ENCODE measurements at regions not wholly inside any gene's neighbourhood (a gene's known extent, or its start where the extent isn't known, plus 50 kb on each side); places are given as distances from the start of the nearest gene placed in this dataset.

DNA sequence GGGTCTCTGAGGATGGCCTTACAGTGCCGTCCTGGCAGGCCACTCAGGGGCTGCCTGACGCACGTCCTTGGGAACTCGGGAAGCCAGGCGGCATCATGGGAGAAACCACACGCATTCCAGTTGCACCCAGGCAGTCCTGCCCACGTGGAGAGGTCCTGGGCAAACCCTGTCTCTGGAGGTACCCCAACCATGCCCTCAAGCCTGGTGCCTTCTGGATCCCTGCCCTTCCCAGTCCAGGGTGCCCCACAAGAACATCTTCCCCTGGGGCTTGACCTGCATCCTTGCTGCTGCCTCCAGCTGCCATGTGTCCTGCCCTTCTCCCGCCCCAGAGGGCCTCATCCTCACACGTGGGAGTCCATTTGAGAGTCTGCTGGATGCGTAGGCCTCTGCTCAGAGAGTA is 200.3 kb upstream of the PPP2R2D start:
- no peak for DNase-seq (ENCODE audit: low read depth in 3 of 3, low spot score in 1 of 3)

DNA sequence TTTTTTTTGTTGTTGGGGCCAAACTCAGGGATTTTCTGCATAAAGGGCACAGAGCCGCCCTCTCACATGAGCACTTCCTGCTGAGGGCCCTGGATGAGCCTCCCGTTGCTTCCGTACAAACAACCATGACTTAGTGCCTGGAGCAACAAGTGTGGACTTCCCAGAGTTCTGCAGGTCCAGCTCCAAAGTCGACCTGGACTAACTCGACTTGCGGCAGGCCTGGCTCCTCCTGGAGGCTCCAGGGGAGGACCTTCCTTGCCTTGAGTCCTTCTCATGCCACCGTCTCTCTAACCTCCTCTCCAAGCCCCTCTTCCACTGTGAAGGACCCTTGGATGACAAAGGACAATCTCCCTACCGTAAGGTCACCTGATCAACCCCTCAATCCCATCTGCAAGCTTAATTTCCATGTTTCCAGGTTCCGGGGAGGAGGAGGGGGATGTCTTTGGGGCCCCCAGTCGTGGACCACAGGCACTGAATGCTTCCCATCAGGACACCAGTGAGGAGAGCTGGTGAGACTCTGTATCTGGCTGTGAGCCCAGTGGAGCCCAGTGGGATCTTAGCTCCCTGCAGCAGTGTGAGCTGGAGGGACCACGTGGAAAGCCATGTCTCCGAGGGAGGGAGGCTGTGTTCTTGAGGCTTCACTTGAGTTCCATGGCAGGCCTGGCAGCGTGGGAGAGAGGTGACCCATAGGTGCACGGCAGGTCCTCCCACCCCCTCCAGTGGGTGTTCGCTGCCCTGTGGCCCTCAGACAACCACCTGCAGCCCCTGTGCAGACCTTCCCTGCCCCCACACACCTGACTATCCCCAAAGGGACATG is 199.5 kb upstream of the PPP2R2D start:
- no peak for DNase-seq (ENCODE audit: low read depth in 3 of 3, low spot score in 1 of 3)

DNA sequence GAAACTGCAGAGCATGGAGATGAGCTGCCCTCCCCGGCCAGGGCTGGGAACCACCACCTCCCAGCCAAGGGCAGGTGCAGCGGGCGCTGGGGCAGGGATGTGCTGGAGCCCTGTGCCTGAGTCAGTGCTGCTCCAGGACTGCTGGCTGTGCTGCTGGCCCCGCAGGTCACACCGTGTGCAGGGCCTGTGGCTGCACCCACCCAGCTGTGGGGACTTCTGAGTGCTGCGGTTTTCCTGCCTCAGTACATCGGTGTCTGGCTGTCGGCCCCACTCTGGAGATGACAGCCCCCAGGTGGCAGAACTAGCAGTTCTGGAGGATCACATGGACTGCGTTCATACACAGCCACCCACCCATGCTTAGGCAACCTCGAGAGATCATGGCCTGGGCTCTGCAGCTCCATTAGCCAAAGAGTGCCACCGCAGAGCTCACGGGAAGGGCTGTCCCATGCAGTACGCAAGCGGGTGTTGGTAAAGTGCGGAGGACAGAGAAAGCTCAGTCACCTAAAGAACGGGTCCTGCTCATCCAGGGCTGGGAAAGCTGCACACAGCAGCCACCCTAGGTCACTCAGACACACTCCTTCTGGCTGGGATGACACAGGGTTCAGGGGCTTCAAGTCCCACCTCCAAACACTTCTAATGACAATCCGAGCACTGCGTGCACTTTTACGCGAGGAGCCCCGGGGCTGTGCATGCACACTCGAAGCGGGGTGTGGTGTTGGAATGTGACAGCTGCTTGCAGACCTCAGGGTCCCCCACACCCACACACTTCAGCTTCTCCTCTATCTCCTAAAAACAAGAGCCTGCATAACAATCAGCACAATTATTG is 198.1 kb upstream of the PPP2R2D start:
- DNase-seq (ENCODE audit: low read depth in 3 of 3, low spot score in 1 of 3), result no peak

DNA sequence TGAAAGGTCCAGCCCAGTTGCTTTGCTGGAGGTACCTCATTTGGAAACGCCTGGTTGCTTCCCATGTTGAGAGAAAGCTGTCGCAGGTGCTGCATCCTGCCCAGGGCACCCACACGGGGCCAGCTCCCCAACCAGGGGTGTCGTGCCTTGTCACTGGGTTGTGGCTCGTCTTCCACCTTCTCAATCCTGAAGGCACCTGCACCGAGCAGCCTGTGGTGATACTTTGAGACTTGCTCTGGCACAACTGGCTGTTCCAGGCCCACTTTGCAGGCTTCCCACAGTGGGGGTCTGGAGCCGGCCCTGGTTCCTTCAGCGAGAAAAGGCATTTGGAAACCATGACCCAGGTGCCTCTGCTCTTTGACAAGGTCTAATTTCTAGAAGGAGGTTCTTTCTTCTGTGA is 197.3 kb upstream of the PPP2R2D start:
- no peak for DNase-seq (ENCODE audit: low read depth in 3 of 3, low spot score in 1 of 3)

DNA sequence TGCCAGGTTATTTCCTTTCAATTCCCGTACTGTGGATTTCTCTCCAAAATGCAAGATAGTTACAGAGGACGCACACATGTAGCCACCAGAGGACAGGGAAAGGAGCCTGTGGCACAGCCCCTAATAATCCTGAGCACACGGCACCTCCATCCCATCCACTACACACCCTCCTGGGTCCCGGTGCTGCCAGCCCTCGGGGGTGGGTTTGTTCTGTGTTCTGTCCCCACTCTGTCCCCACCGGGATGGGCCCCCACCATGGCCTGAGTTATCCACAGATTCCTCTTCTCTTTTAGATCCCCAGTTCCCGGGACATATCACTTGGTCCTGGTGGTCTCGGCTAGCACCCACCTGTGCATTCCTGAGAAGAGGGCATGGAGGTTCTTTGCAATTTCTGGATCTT is 196.9 kb upstream of the PPP2R2D start:
- no peak for DNase-seq (ENCODE audit: low read depth in 3 of 3, low spot score in 1 of 3)

DNA sequence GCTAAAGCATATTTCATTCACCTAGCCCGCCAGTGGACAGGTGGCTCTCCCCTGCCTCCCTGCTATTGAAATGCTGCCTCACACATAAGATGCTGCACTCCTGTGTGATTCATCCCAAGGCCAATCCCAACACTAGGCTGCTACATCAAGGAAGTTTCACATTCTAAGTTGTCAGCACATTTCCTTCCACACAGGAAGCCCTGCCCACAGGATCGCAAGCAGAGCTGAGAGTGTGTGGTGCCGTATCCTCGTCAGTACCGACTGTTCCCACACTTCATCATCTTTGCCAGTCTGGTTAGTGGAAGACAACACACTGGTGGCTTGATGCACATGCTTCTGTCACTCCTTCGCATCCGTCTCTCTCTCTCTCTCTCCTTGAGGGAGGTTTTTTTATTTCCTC is 194.3 kb upstream of the PPP2R2D start:
- no peak for DNase-seq (ENCODE audit: low read depth in 3 of 3, low spot score in 1 of 3)

DNA sequence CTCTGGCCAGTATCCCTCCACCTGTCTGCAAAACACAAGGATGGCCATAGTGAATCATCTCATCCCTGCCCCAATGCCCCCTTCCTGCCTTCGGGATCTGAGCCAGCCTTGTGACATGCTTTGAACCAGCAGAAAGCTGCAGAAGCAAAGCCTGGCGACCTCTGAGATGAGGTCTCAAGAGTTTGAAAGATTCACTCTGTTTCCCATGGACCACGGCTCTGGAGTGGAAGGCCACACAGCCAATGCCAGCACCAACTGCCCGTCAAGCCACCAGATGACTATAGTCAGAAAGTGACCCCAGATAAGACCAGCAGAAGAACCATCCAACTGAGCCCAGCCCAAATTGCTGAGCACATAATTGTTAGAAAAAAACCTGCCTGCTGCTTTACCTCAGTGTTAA is 193.9 kb upstream of the PPP2R2D start:
- DNase-seq (ENCODE audit: low read depth in 3 of 3, low spot score in 1 of 3), result no peak

DNA sequence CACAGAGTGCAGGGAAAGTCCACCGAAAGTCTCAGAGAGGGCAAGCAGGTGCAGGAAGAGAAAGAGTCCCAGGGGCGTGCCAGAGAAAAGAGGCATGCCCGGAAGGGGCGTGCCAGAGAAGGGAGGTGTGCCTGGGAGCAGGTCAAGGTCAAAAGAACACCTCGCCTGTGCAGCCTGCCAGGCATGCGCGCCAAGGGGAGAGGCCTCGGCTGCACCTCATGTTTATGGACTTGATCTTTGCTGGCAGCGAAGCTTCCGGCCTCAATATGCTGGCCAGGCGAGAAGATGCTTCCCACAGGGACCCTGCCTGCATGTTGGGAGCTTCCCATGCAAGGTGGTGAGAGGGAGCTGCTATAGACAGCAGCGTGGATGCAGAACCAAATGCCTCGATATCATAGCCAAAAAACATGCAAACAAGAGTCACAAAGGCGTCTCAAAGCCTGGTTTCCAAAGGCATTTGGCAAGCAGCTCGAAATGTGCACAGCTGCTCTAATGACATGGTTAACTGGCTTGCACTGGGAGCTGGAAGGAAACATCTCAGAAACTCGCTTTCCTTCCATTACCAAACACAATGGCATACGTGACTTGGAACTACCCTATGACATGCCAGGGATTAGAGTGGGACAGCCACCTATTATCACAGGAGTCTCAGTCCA is 192.5 kb upstream of the PPP2R2D start:
- no peak for DNase-seq (ENCODE audit: low read depth in 3 of 3, low spot score in 1 of 3)

DNA sequence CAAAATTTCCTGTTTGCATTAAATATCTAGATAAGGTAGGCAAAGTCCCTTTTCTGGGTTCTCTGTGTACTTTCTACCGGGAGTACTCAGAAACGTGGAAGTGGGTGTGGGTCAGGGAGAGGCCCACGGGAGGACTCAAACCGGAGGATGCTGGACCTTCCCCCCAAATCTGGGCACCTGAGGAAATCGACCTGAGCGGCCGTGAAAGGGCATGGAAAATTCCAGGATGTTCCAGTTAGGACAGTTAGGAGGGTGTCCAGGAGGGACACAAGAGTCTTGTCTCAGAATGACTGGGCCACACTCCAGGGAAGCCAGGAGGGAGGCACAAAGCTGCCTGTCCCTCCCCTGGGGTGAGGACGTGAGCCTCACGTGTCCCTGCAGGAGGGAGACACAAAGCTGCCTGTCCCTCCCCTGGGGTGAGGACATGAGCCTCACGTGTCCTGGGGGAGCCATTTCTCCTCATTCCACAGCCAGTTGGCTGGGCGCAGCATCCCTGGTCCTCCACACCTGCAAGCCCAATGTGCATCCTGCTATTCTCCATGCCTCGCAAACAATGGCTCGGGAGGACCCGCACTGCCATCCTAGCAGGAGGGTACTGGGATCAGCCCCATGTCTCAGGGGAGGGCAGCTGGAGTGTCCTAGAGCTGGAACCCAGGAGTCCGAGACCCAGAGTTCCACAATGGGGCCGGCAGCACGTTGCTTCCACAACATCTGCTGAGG is 190.5 kb upstream of the PPP2R2D start:
- no peak for DNase-seq (ENCODE audit: low read depth in 3 of 3, low spot score in 1 of 3)

DNA sequence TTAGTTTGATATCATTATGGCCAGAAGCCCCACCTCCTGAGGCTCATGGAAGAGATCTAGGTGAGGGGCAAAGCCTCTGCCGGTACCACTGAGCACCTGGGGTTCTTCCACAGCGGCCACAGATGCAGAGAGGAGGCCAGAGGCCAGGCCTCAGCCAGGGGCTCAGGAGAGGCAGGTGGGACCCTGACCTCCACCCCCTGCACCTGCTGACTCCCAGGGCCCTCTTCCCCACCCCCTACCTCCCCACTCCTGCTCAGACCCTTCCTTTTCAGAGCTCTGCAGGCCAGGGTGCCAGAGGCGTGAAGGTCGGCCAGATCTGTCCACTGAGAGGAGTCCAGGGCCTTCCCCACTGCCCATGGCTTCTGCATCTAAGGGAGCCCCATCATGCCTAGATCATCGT is 178.7 kb upstream of the PPP2R2D start:
- DNase-seq (ENCODE audit: low read depth in 3 of 3, low spot score in 1 of 3), result no peak

DNA sequence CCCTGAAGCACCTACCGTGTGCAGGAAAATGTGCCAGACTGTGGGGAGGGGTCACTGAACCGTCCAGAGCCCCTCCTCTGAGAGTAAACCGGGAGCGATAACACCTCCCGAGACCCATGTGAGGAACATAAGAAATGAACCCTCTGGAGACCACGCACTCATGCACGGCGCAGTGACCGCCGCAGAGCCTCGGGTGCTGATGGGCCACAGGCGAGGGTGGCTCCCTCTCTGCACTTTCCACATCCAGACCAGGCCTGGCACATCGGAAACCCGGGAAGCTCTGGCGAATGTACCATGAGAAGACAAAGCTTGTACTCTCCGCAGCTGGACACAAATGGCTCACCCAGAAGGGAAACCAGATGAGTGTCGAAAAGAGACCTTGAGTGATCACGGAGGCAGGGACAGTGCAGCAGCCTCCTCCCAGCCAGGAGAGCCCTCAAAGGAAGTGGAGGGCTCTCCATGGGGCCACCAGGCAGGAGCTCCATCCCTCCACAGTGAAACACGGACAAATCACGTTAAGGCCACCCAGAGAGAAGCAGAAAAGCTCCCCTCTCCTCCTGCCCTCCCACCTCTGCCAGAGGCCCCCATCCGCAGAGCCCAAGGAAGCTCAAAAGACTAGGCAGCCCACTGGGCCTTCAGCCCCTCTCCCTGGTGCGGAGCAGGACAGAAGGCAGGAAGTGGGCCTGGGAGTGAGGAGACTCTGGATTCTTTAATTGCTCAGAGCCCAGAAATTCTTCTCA is 178.1 kb upstream of the PPP2R2D start:
- DNase-seq (ENCODE audit: low read depth in 3 of 3, low spot score in 1 of 3), result no peak

DNA sequence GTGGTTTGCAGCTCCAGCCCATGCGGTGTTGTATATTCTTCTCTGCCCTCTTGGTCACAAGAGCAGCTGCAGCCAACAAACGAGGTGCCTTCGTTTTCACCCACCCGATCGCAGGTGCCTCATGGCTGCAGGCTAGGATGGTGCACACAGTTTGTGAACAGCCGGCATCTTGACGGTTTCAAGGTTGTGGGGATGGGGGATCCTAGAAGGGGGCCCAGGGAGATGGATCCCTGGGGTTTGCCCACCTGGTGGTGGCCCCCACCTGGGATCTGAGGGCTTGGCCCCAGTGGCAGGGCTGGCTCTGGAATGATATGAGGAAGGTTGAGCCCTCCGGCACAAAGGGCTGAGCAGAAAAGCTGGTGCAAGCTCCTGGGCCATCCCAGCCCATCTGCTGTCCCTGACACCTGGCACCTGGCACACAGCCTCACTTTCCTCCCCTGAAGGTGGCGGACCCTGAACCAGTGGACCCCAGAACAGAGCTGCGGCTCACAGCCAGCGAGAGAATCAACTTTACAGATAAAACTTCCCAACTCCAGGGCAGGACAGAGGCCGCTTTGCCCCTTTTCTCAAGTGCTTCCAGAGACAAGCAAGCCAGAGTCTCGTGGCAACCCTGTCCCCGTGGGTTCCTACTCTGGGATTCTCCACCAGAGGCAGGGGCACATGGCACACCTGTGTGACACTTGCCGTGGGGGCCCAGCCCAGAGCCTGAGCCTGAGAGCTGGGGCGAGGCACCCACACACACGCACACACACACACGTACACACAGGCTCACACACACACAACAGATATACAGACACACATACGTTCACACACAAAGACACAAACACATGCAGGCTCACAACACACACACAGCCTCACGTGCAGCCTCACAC is 177.3 kb upstream of the PPP2R2D start:
- no peak for DNase-seq (ENCODE audit: low read depth in 3 of 3, low spot score in 1 of 3)

DNA sequence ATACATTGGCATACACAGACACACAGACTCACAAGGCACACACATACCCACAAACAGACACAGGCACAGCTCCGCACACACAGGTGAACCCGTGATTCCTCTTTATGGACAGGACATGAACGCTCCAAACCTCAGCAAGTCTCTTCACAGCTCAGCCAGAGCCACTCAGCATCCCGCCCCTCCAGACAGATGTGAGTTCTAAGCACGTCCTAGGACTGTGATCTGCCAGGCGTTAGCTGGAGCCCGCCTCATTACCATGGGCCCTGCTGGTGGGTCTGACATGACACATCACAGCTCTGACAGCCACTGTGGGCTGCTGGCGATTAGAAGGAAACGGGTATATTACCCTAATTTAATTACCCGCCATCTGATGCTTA is 176.7 kb upstream of the PPP2R2D start:
- DNase-seq (ENCODE audit: low read depth in 3 of 3, low spot score in 1 of 3), result no peak

DNA sequence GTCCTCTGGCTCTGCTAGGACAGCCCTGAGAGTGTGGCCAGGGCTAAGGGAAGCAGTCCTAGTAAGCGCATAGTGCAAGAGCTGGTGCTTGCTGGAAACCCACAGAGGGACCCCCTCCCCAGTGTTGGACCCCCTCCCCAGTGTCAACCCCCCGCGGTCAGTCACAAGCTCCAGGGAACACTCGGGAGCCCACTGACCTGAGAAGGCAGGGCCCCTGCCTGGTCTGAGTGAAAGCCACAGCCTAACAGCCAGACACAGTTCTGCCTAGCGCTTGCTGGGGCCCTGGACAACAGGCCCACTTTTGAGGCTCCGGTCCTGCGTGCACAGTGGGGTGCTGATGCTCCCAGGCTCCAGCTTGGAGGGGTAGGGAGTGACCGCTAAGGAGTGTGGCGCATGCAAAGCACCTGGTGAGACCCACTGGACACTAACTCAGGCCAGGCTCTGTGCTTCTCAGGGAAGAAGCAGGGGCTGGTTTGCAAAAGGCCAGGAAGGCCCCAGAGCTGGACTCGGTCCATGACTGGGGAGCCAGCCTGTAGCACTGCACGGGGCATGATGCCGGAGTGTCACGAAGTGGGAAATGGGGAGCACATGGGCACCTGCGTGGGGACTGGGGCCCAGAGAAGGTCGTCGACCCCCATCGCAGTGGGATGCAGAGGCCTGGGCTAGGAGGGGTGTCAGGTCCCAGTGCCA is 175.8 kb upstream of the PPP2R2D start:
- no peak for DNase-seq (ENCODE audit: low read depth in 3 of 3, low spot score in 1 of 3)

DNA sequence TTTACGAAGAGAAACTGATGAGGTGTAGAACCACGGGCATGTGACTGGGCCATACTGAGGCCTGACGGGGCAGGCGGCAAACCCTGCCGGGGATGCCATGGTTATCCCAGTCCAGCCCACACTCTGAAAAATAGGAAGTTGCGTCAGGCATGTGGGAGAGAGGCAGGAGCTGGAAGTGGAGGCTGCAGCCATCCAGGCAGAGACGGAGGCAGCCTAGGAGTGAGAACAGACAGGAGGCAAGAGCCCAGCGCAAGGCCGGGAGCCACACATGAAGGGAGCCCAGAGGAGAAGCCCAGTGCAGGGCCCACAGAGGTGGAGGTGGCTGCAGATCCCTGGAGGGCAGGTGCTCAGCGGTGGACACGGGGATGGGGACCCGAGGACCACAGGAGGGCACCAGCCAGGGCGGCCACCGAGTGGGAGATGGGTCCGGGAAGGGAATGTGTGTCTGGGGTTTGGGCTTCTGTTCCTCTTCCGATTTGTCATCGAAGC is 175.2 kb upstream of the PPP2R2D start:
- no peak for DNase-seq (ENCODE audit: low read depth in 3 of 3, low spot score in 1 of 3)

DNA sequence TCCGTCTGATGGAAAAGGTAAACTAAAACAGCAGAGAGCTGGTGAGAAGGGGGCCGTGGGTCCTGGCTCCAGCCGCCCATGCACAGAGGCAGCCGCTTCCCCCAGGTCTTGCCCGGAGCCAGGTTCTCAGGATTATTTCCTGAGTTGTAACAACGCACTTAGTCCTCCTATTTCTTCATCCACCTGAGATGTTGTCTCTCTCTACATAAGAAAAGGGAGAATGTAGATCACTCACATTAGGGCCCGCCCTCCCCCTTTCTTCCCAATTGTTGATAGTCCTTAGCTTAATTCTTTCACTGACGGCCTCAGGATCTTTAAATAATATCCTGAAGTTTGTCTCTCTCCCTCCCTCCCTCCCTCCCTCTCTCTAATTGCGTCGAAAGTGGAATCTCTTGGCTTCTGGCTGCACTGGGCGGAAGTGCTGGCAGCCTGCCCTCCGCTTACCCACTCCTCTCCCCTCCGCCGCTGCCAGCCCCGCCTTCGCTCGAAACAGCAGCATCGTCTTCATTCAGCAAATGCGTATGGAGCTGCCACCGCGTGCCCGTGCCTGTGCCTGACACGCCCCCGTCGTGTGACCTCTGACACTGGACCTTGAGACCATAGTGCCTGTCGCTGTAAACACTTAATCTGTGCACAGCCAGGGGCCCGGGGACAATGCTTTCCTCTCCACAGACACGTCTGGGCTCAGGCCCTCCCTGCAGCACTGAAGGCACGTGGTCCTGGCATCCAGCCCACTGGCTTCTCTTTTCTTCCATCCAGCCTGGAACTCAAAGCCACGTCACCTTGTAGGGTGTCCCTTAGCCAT is 174.5 kb upstream of the PPP2R2D start:
- DNase-seq (ENCODE audit: low read depth in 3 of 3, low spot score in 1 of 3), result no peak

DNA sequence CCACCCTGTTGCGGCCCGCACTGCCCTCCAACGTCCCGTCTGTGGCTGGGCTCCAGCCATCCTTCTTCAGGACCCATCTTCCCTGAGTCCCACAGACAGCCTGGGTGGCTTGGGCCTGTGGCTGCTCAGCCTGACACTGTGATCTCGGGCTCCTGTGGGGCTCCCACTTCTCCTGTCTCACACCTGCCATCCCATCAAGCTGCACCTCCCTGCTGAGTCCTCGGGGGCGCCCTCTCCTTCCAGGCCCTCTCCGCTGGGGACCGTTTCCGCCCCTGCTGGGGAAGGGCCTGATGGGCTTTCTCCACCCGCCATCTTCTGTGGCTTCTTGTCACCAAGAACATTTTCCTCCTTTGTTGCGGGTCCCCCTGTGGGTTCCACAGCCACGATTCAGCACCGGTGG is 173.8 kb upstream of the PPP2R2D start:
- DNase-seq (ENCODE audit: low read depth in 3 of 3, low spot score in 1 of 3), result no peak

DNA sequence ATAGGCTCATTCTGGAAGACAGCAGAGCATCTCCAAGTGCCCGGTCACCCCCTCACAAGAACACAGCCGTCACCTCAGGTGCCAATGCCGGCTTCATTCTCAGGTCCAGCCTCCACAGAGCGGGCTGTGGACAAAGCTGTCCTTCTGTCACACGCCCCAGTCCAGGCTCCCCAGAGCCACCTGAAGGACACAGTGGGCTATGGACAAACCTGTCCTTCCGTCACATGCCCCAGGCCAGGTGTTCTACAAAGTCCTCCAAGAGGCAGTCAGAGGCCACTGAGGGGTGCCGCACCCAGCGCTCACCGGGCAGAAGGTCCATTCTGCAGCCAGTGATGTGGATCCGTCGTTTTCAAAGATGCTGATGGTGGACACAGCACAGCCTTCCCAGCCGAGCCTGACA is 173.2 kb upstream of the PPP2R2D start:
- no peak for DNase-seq (ENCODE audit: low read depth in 3 of 3, low spot score in 1 of 3)

All from stimulated activated CD4-positive, alpha-beta T cell treated with anti-CD3 and anti-CD28 coated beads, TNF-alpha, amount 100 ng/mL, for 1 hour (primary cell).